Right lobe of liver (tissue), 6 donors: ENCODE measurements at regions not wholly inside any gene's neighbourhood (a gene's known extent, or its start where the extent isn't known, plus 50 kb on each side); places are given as distances from the start of the nearest gene placed in this dataset.
A peak's percentile ranks its signal among the peaks of the same experiment; 100 is the strongest.

Experiments
- ATAC-seq, 4 donors: fragments of 200-7000 bp; cut with Tn5 transposase; one replicate each; pipeline ENCODE4 v1.9.1; 2020; ENCODE audit warnings: mild to moderate bottlenecking in 4 of 4, moderate library complexity in 4 of 4
- DNase-seq, 3 donors: peaks; one replicate each; pipeline ENCODE4 v3.0.0-alpha.2; 2020
- H3K27ac ChIP-seq, 3 donors: fragments of 200-600 bp; one replicate each; pipeline ENCODE4 v1.8.0; 2022
- H3K27me3 ChIP-seq, 2 donors: fragments of 200-600 bp; one replicate each; pipeline ENCODE4 v1.8.0; 2022
- H3K36me3 ChIP-seq, 4 donors: fragments of 200-600 bp; sonication (generic) in 1 of 4; one replicate each; pipeline versions ENCODE4 v1.5.1 to v1.8.0; 2017 to 2022; ENCODE audit warnings: control low read depth in 1 of 4
- H3K4me1 ChIP-seq, 4 donors: fragments of 200-600 bp; sonication (generic) in 1 of 4; one replicate each; pipeline versions ENCODE4 v1.5.1 to v1.8.0; 2017 to 2022; ENCODE audit warnings: control low read depth in 1 of 4
- H3K4me3 ChIP-seq, 3 donors: fragments of 200-600 bp; one replicate each; pipeline ENCODE4 v1.8.0; 2022
- H3K9me3 ChIP-seq, 4 donors: fragments of 200-600 bp; sonication (generic) in 1 of 4; one replicate each; pipeline versions ENCODE4 v1.5.1 to v1.8.0; 2017 to 2022; ENCODE audit warnings: control low read depth in 1 of 4
- POLR2A ChIP-seq: fragments of 450-650 bp; IDR thresholded peaks from one replicate; pipeline ENCODE4 v1.6.1; 2017; ENCODE audit warnings: antibody characterized with exemption, mild to moderate bottlenecking
- WGBS: methylation state at CpG from one replicate; pipeline ENCODE4 v1.1.6; 2018; ENCODE audit warnings: low coverage, low lambda C conversion rate; ENCODE audit not compliant: insufficient coverage; ENCODE audit errors: missing lambda C conversion rate; 5-methylcytosine and 5-hydroxymethylcytosine counted together
- intact Hi-C, 2 donors: fragments of 100-400 bp; cut with DNase I; formaldehyde crosslinking; loops; one replicate each; pipeline versions ENCODE4 v1.11.2 to v1.14.1; 2022
- TF ChIP-seq, protein P1 (sequence below), 4 donors: fragments of 200-600 bp in 3 of 4; fragments of 450-650 bp in 1 of 4; IDR thresholded peaks; one replicate each; pipeline versions ENCODE4 v1.5.1 to v1.8.0; 2016 to 2022; ENCODE audit warnings: antibody characterized with exemption in 4 of 4, mild to moderate bottlenecking in 2 of 4
- donor health status: DM: no; HTN: yes; CAD: no.
- donor health status: DM: no; HTN: no; CAD: no.
- donor health status: DM: no; HTN: no; CAD: no.
- donor health status: DM: no; HTN: yes; CAD: no.
- donor health status: DM: no; HTN: yes; CAD: no.

DNA sequence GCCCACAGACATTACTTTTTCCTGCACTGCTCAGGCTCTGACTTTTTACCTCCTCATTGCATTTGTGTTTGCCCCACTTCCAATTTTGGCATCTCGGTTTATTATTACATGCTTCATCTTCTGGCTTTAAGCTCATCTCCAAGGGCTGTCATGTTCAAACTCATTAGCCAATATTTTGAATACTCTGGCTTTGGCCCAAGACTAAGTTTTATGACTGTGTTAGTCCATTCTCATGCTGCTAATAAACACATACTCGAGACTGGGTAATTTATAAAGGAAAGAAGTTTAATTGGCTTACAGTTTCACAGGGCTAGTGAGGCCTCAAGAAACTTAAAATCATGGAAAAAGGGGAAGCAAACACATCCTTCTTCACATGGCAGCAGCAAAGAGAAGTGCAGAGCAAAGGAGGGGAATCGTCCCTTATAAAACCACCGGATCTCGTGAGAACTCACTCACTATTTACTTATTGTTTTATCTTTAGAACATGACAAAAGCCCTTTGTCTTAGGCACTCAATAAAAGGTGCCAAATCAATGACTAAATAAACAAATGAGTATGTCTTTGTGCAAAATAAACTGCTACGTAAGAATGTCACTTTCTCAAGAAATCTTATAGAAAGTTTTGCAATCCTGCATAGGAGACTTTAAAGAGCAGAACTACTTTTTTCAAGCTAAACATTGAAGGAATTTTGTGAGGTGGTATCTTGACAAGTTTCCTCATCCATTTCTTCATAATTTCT, 233.4 kb upstream of the SPRY2 start:
- H3K9me3 ChIP-seq: no peaks in the 10 kb centered on the region

DNA sequence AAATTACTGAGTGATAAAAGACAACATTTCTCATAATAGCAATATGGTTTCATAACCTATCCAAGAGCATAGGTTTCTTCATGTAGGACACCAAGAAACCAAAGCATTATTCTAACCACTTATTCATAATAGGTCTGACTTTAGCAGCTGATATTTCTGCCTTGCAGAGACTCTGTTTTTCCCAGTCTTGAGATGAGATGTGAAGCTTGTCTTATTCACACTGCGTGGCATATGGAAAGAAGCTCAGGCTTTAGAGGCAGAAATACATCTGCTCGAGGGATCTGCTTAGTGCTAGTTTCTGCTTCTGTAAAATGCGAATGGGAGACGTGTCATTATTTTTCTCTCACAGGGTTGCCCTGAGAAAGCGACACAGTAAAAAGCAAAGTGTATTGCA, 232.0 kb upstream of the SPRY2 start:
- H3K4me1 ChIP-seq: no peaks in the 10 kb centered on the region
- TF ChIP-seq, protein P1, sequence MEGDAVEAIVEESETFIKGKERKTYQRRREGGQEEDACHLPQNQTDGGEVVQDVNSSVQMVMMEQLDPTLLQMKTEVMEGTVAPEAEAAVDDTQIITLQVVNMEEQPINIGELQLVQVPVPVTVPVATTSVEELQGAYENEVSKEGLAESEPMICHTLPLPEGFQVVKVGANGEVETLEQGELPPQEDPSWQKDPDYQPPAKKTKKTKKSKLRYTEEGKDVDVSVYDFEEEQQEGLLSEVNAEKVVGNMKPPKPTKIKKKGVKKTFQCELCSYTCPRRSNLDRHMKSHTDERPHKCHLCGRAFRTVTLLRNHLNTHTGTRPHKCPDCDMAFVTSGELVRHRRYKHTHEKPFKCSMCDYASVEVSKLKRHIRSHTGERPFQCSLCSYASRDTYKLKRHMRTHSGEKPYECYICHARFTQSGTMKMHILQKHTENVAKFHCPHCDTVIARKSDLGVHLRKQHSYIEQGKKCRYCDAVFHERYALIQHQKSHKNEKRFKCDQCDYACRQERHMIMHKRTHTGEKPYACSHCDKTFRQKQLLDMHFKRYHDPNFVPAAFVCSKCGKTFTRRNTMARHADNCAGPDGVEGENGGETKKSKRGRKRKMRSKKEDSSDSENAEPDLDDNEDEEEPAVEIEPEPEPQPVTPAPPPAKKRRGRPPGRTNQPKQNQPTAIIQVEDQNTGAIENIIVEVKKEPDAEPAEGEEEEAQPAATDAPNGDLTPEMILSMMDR (IDR thresholded peaks at IDR 0.05): no peak
- no peak for TF ChIP-seq POLR2A
- no peak for ATAC-seq
- DNase-seq: no peak
- H3K27ac ChIP-seq: no peak overlapping the region
- no peaks in the 10 kb centered on the region for H3K36me3 ChIP-seq
- H3K9me3 ChIP-seq: no peaks in the 10 kb centered on the region
- H3K27me3 ChIP-seq: no peaks in the 10 kb centered on the region
- 77% methylated on average over 5 of the region's 5 CpGs for WGBS
- intact Hi-C loops: no loop called here
- no peak overlapping the region for H3K4me3 ChIP-seq

More for the DNA sequence above, 233.4 kb upstream of the SPRY2 start:
- H3K27ac ChIP-seq: no peak overlapping the region
- no peak for DNase-seq
- 56% methylated on average over 6 of the region's 6 CpGs for WGBS
- no peak for ATAC-seq
- H3K27me3 ChIP-seq: no peaks in the 10 kb centered on the region
- TF ChIP-seq POLR2A: no peak
- TF ChIP-seq, protein P1 (IDR thresholded peaks at IDR 0.05): no peak
- intact Hi-C loops: no loop called here
- H3K4me1 ChIP-seq: no peaks in the 10 kb centered on the region
- H3K36me3 ChIP-seq: no peaks in the 10 kb centered on the region
- H3K4me3 ChIP-seq: no peak overlapping the region

DNA sequence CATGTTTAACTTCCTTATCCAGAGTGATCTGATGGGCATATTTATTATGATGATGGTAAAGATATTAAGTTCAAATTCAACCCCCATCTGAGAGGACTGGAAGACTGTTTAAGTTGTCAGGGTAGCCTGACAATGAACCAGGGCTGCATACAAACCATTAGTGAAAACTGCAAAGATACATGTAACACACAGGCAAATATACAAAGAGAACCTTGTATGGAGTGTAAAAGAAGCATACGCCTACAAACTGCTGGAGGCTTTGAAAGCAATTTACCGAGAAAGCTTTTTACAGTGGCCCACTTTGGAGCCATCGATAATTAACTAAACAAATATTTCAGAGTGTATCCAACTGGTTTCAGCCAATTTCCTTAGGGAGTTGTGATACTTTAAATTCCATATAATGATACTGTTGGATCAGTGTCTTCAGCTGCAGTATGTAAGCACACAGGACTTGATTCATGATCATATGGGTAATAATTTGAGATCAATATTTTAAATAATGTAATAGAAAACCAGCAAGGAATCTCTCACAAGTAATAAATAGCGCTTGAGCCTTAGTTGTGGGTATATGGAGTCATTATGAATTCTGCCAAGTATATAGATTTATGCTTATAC, 231.5 kb upstream of the SPRY2 start:
- no peak for ATAC-seq
- no peak overlapping the region for H3K4me3 ChIP-seq
- H3K4me1 ChIP-seq: no peaks in the 10 kb centered on the region
- WGBS: 81% methylated on average over 3 of the region's 4 CpGs
- intact Hi-C loops: no loop called here
- H3K27ac ChIP-seq: no peak overlapping the region
- DNase-seq: no peak
- H3K27me3 ChIP-seq: no peaks in the 10 kb centered on the region
- TF ChIP-seq POLR2A: no peak
- TF ChIP-seq, protein P1 (IDR thresholded peaks at IDR 0.05): no peak
- no peaks in the 10 kb centered on the region for H3K9me3 ChIP-seq
- H3K36me3 ChIP-seq: no peaks in the 10 kb centered on the region

DNA sequence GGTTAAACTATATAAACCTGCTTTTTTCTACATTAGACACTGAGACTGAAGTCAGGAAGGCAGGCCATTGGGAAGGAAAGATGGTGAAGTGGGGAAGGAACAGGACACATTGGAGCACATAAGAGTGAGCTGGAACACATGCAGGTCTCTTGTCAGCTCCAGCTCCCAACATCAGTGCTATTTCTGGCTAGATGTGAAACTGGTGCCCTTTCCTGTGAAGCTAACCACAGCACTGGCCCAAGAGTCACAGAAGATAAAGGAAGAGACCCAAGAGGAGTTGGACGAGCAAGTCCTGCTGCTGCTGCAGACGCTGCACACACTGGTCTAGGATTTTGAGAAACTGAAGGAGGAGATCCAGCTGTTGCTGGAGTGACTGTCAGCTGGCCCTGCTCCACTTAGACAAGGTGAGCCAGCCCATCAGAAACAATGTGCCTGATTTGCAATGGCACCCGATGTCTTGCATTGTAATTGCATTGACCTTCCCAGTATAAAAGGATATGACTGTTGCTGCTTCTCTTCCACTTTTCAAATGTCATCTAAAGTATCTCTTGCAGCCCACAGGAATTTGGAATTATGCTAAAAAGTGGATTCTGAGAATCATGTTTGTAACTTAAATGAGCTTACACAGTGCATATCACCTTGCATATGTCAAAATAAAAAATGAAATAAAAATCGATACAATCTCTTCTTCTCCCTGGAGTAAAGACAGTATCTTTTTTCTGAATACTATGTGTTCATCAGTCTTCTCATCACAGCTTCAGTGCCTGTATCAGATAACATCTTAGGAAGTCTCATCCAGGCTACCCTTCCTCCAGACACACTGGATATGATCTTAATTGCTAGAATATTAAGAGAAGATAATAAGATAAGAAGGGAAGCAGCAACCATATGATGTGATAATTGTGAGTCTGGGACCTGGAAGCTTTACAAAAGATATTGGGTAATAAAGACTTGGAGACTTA, 230.7 kb upstream of the SPRY2 start:
- TF ChIP-seq, protein P1 (IDR thresholded peaks at IDR 0.05): no peak
- no peak for TF ChIP-seq POLR2A
- no peaks in the 10 kb centered on the region for H3K4me1 ChIP-seq
- no peaks in the 10 kb centered on the region for H3K36me3 ChIP-seq
- DNase-seq (no peak), ATAC-seq (peak in 1 of 4 donors; percentile 53)
- intact Hi-C loops: no loop called here
- H3K4me3 ChIP-seq: no peak overlapping the region
- no peaks in the 10 kb centered on the region for H3K27me3 ChIP-seq
- H3K9me3 ChIP-seq: no peaks in the 10 kb centered on the region
- no peak overlapping the region for H3K27ac ChIP-seq
- WGBS: 85% methylated on average over 4 of the region's 4 CpGs
